ENCODE measurements at regions not wholly inside any gene's neighbourhood (a gene's known extent, or its start where the extent isn't known, plus 50 kb on each side); places are given as distances from the start of the nearest gene placed in this dataset.

GRCh38 chr2:7997279-7997678, 684.6 kb upstream of the ID2 start:
- Histone ChIP-seq H3K4me2 (ENCODE audit: insufficient read depth, low read length) (no peak overlapping the region), H3K79me2 (ENCODE audit: control insufficient read depth, insufficient read depth, low read length) (no peaks in the 10 kb centered on the region), H2AFZ (ENCODE audit: low read depth, low read length) (no peak overlapping the region), H3K9me1 (ENCODE audit: control insufficient read depth, insufficient read depth, low read length) (no peaks in the 10 kb centered on the region), H3K4me3 (no peak overlapping the region), H3K4me1 (replicated peaks in 1 of 2; ENCODE audit: control insufficient read depth in 2 of 2, insufficient read depth in 2 of 2, low read length in 2 of 2) (no peaks in the 10 kb centered on the region), H3K27ac (ENCODE audit: extremely low read depth, low read depth, low read length) (no peak overlapping the region), H4K20me1 (replicated peaks; ENCODE audit: control insufficient read depth, insufficient read depth, low read length) (no peaks in the 10 kb centered on the region), H3K27me3 (ENCODE audit: control insufficient read depth in 2 of 2, insufficient read depth in 2 of 2, low read length in 2 of 2) (peaks cover 8 to 26% of the 10 kb centered on the region in 2 experiments; a peak in 4 of 5 replicates), H3K9ac (ENCODE audit: insufficient read depth in 1 of 2, low read depth in 2 of 2, low read length in 2 of 2) (no peak overlapping the region), H3K9me3 (replicated peaks; ENCODE audit: control insufficient read depth, insufficient read depth, low read depth, low read length) (no peaks in the 10 kb centered on the region), H3K36me3 (ENCODE audit: control insufficient read depth, insufficient read depth, low read length) (no peaks in the 10 kb centered on the region)
- ATAC-seq (no peak), FAIRE-seq (no peak), DNase-seq (ENCODE audit: extremely low read depth in 1 of 4, low spot score in 3 of 4) (no peak)
- in situ Hi-C loops (cut with MboI) = no loop called here
- no peak for TF ChIP-seq GTF3C2 (IDR thresholded peaks at IDR 0.05; ENCODE audit: borderline replicate concordance, extremely low read depth, insufficient read length)
- TF ChIP-seq MEF2A (IDR thresholded peaks at IDR 0.05; ENCODE audit: control insufficient read depth, low read depth, low read length) = no peak
- TF ChIP-seq ZNF444 (CRISPR knock-in tag; IDR thresholded peaks at IDR 0.05) = no peak
- TF ChIP-seq ZNF583 (CRISPR knock-in tag; IDR thresholded peaks at IDR 0.05) = no peak
- no peak for TF ChIP-seq MYC (IDR thresholded peaks at IDR 0.05; ENCODE audit: low read depth, low read length)
- no peak for TF ChIP-seq MYC (CRISPR knock-in tag; IDR thresholded peaks at IDR 0.05; ENCODE audit: borderline replicate concordance, low read depth)
- no peak for TF ChIP-seq PURB (CRISPR knock-in tag; IDR thresholded peaks at IDR 0.05; ENCODE audit: low read depth)
- TF ChIP-seq KAT8 (IDR thresholded peaks at IDR 0.05; ENCODE audit: low read depth) = no peak
- TF ChIP-seq ZNF79 (CRISPR knock-in tag; IDR thresholded peaks at IDR 0.05; ENCODE audit: low read depth) = no peak
- TF ChIP-seq RBM17 (IDR thresholded peaks at IDR 0.05; ENCODE audit: borderline replicate concordance, low read depth, low read length) = no peak
- no peak for TF ChIP-seq SOX6 (IDR thresholded peaks at IDR 0.05)
- no peak for TF ChIP-seq DPF2 (IDR thresholded peaks at IDR 0.05)
- no peak for TF ChIP-seq DMBX1 (CRISPR knock-in tag; IDR thresholded peaks at IDR 0.05; ENCODE audit: borderline replicate concordance)
- TF ChIP-seq NFE2L1 (tag; IDR thresholded peaks at IDR 0.05; ENCODE audit: borderline replicate concordance, low read depth) = no peak
- TF ChIP-seq ZHX1 (conservative IDR thresholded peaks at IDR 0.05; ENCODE audit: low read length) = no peak
- TF ChIP-seq CEBPB (tag; IDR thresholded peaks at IDR 0.05) = no peak
- 13% methylated on average over 2 of the region's 2 CpGs for WGBS (ENCODE audit: insufficient coverage, low coverage, missing lambda C conversion rate)
- BruUV-seq (replicated peaks) = no TSS peak
- ChIA-PET CTCF (ENCODE audit: low intra/inter-chr PET ratio) (no interaction called here), POLR2A (no interaction called here)
- intact Hi-C loops (cut with micrococcal nuclease) = no loop called here

All from K562 (cell line).